ENCODE measurements at regions not wholly inside any gene's neighbourhood (a gene's known extent, or its start where the extent isn't known, plus 50 kb on each side); places are given as distances from the start of the nearest gene placed in this dataset.

GRCh38 chr4:58081356-58081755 is 971.2 kb upstream of the IGFBP7 start:
- no peak for TF ChIP-seq CTCF (IDR thresholded peaks at IDR 0.05)
- no peak for TF ChIP-seq USF2 (IDR thresholded peaks at IDR 0.05; ENCODE audit: borderline replicate concordance, low read depth, low read length)
- no peak for TF ChIP-seq EP300 (IDR thresholded peaks at IDR 0.05; ENCODE audit: borderline replicate concordance in 1 of 2, low read depth in 1 of 2, low read length in 1 of 2)
- TF ChIP-seq NFIC (IDR thresholded peaks at IDR 0.05; ENCODE audit: borderline replicate concordance), result no peak
- no peak for TF ChIP-seq YY1 (IDR thresholded peaks at IDR 0.05; ENCODE audit: low read depth)

Measured in SK-N-SH (cell line).